ENCODE measurements at regions not wholly inside any gene's neighbourhood (a gene's known extent, or its start where the extent isn't known, plus 50 kb on each side); places are given as distances from the start of the nearest gene placed in this dataset.

DNA sequence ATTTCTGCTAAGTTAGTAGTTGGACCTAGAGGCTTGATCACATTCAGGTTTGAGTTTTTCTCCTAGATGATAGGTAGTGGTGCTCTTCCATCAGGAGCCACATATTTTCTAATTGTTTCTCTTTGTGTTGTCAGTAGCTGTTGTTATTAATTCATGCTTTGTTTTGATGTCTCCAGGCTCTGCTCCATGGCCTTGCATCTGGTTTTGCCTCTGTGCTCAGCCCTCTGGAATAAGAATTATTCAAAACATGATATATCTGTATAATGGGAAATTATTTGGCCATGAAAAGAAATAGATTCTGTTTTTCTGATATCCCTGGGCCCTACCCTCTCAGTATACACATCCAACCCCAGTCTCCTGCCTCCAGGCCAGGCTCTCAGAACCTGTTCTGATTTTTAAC is 184.8 kb downstream of the CDC5L start:
- Histone ChIP-seq H3K79me2 (ENCODE audit: control insufficient read depth, insufficient read depth, low read length) (no peaks in the 10 kb centered on the region), H3K27ac (ENCODE audit: control insufficient read depth, insufficient read depth, low read length) (no peak overlapping the region), H3K9ac (ENCODE audit: control insufficient read depth, extremely low read depth, insufficient read depth, low read length) (no peak overlapping the region), H3K4me2 (ENCODE audit: control insufficient read depth, extremely low read depth, insufficient read depth, low read depth, low read length) (no peak overlapping the region), H3K9me1 (ENCODE audit: control insufficient read depth, extremely low read depth, insufficient read depth, low read length) (no peaks in the 10 kb centered on the region), H3K27me3 (ENCODE audit: control insufficient read depth, extremely low read depth, insufficient read depth, low read length) (no peaks in the 10 kb centered on the region), H3K4me3 (ENCODE audit: control insufficient read depth in 2 of 3, extremely low read depth in 1 of 3, insufficient read depth in 2 of 3, low read depth in 1 of 3, low read length in 3 of 3) (no peak overlapping the region), H4K20me1 (ENCODE audit: control insufficient read depth, extremely low read depth, insufficient read depth, low read length) (no peaks in the 10 kb centered on the region), H3K36me3 (ENCODE audit: control insufficient read depth in 2 of 2, extremely low read depth in 1 of 2, insufficient read depth in 2 of 2, low read length in 2 of 2) (no peaks in the 10 kb centered on the region), H3K4me1 (ENCODE audit: control insufficient read depth, extremely low read depth, insufficient read depth, low read length) (no peaks in the 10 kb centered on the region), H3K9me3 (ENCODE audit: control insufficient read depth, low read depth, low read length) (no peaks in the 10 kb centered on the region), H2AFZ (ENCODE audit: control insufficient read depth, low read length) (no peak overlapping the region)
- TF ChIP-seq, protein P1, sequence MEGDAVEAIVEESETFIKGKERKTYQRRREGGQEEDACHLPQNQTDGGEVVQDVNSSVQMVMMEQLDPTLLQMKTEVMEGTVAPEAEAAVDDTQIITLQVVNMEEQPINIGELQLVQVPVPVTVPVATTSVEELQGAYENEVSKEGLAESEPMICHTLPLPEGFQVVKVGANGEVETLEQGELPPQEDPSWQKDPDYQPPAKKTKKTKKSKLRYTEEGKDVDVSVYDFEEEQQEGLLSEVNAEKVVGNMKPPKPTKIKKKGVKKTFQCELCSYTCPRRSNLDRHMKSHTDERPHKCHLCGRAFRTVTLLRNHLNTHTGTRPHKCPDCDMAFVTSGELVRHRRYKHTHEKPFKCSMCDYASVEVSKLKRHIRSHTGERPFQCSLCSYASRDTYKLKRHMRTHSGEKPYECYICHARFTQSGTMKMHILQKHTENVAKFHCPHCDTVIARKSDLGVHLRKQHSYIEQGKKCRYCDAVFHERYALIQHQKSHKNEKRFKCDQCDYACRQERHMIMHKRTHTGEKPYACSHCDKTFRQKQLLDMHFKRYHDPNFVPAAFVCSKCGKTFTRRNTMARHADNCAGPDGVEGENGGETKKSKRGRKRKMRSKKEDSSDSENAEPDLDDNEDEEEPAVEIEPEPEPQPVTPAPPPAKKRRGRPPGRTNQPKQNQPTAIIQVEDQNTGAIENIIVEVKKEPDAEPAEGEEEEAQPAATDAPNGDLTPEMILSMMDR (optimal IDR thresholded peaks at IDR 0.05 in 1 of 3, IDR thresholded peaks at IDR 0.05 in 1 of 3, conservative IDR thresholded peaks at IDR 0.05 in 1 of 3; ENCODE audit: extremely low read depth in 1 of 3, insufficient read depth in 2 of 3, low read length in 3 of 3) = no peak
- no peak for TF ChIP-seq EZH2 (IDR thresholded peaks at IDR 0.05; ENCODE audit: low read length)
- dilution Hi-C loops (cut with MboI; ENCODE audit: extremely low pct_ligation_motif_present, low sequenced_read_pairs) = no loop called here
- no peak for FAIRE-seq
- DNase-seq (ENCODE audit: low read depth, low spot score) = no peak

DNA sequence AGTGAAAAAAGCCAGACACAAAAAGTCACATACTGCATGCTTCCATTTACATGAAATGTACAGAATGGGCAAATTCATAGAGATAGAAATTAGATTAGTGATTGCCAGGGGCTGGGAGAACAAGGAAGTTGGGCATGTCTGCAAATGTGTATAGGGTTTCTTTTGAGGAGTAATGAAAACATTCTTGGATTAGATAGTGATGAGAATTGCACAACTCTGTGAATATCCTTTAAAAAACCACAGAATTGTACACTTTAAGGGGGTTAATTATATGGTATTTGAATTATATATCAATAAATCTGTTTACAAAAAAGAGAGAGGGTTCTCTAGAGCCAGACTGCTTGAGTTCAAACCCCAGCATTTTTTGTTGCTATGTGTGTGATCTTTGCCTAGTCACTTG is 188.1 kb downstream of the CDC5L start:
- dilution Hi-C loops (cut with MboI; ENCODE audit: extremely low pct_ligation_motif_present, low sequenced_read_pairs) = no loop called here
- DNase-seq (ENCODE audit: low read depth, low spot score) = no peak
- Histone ChIP-seq H2AFZ (ENCODE audit: control insufficient read depth, low read length) (no peak overlapping the region), H3K27ac (ENCODE audit: control insufficient read depth, insufficient read depth, low read length) (no peak overlapping the region), H4K20me1 (ENCODE audit: control insufficient read depth, extremely low read depth, insufficient read depth, low read length) (no peaks in the 10 kb centered on the region), H3K9me3 (ENCODE audit: control insufficient read depth, low read depth, low read length) (no peaks in the 10 kb centered on the region), H3K4me1 (ENCODE audit: control insufficient read depth, extremely low read depth, insufficient read depth, low read length) (no peaks in the 10 kb centered on the region), H3K79me2 (ENCODE audit: control insufficient read depth, insufficient read depth, low read length) (no peaks in the 10 kb centered on the region), H3K4me3 (ENCODE audit: control insufficient read depth in 2 of 3, extremely low read depth in 1 of 3, insufficient read depth in 2 of 3, low read depth in 1 of 3, low read length in 3 of 3) (no peak overlapping the region), H3K36me3 (ENCODE audit: control insufficient read depth in 2 of 2, extremely low read depth in 1 of 2, insufficient read depth in 2 of 2, low read length in 2 of 2) (no peaks in the 10 kb centered on the region), H3K4me2 (ENCODE audit: control insufficient read depth, extremely low read depth, insufficient read depth, low read depth, low read length) (no peak overlapping the region), H3K27me3 (ENCODE audit: control insufficient read depth, extremely low read depth, insufficient read depth, low read length) (peaks cover 5% of the 10 kb centered on the region), H3K9me1 (ENCODE audit: control insufficient read depth, extremely low read depth, insufficient read depth, low read length) (no peaks in the 10 kb centered on the region), H3K9ac (ENCODE audit: control insufficient read depth, extremely low read depth, insufficient read depth, low read length) (no peak overlapping the region)
- no peak for FAIRE-seq
- TF ChIP-seq, protein P1 (optimal IDR thresholded peaks at IDR 0.05 in 1 of 3, IDR thresholded peaks at IDR 0.05 in 1 of 3, conservative IDR thresholded peaks at IDR 0.05 in 1 of 3; ENCODE audit: extremely low read depth in 1 of 3, insufficient read depth in 2 of 3, low read length in 3 of 3) = no peak
- TF ChIP-seq EZH2 (IDR thresholded peaks at IDR 0.05; ENCODE audit: low read length) = no peak
